ENCODE measurements at regions not wholly inside any gene's neighbourhood (a gene's known extent, or its start where the extent isn't known, plus 50 kb on each side); places are given as distances from the start of the nearest gene placed in this dataset.

GRCh38 chr21:35265170-35265877, 216.2 kb upstream of the RUNX1 start:
- Mint-ChIP-seq H3K9me3 (peaks cover 10% of the 10 kb centered on the region), H3K4me3 (no peak overlapping the region), H3K4me1 (ENCODE audit: low read depth) (no peaks in the 10 kb centered on the region), H3K27me3 (ENCODE audit: low read depth) (no peaks in the 10 kb centered on the region), H3K27ac (no peak overlapping the region), H3K36me3 (ENCODE audit: low read depth) (peaks cover 2% of the 10 kb centered on the region)
- no peak for DNase-seq (ENCODE audit: low spot score)

GRCh38 chr21:35259457-35259856, 210.4 kb upstream of the RUNX1 start:
- no peak overlapping the region for H3K27ac Mint-ChIP-seq
- H3K9me3 Mint-ChIP-seq = peaks cover 3% of the 10 kb centered on the region
- H3K4me3 Mint-ChIP-seq = no peak overlapping the region
- DNase-seq (ENCODE audit: low spot score) = no peak
- H3K27me3 Mint-ChIP-seq (ENCODE audit: low read depth) = peaks cover 2% of the 10 kb centered on the region
- H3K36me3 Mint-ChIP-seq (ENCODE audit: low read depth) = peaks cover 2% of the 10 kb centered on the region
- no peaks in the 10 kb centered on the region for H3K4me1 Mint-ChIP-seq (ENCODE audit: low read depth)

GRCh38 chr21:35258521-35258920, 209.4 kb upstream of the RUNX1 start:
- H3K27ac Mint-ChIP-seq = no peak overlapping the region
- peaks cover 3% of the 10 kb centered on the region for H3K9me3 Mint-ChIP-seq
- peaks cover 2% of the 10 kb centered on the region for H3K27me3 Mint-ChIP-seq (ENCODE audit: low read depth)
- DNase-seq (ENCODE audit: low spot score) = no peak
- H3K36me3 Mint-ChIP-seq (ENCODE audit: low read depth) = peaks cover 2% of the 10 kb centered on the region
- no peaks in the 10 kb centered on the region for H3K4me1 Mint-ChIP-seq (ENCODE audit: low read depth)
- no peak overlapping the region for H3K4me3 Mint-ChIP-seq

- H3K9me3 Mint-ChIP-seq = peaks cover 3% of the 10 kb centered on the region
- no peak for DNase-seq (ENCODE audit: low spot score)
Observed at GRCh38 chr21:35257413-35257812, 208.3 kb upstream of the RUNX1 start.

GRCh38 chr21:35256468-35256988, 207.4 kb upstream of the RUNX1 start:
- no peak overlapping the region for H3K4me3 Mint-ChIP-seq
- peaks cover 2% of the 10 kb centered on the region for H3K36me3 Mint-ChIP-seq (ENCODE audit: low read depth)
- no peak overlapping the region for H3K27ac Mint-ChIP-seq
- DNase-seq (ENCODE audit: low spot score) = no peak
- H3K9me3 Mint-ChIP-seq = peaks cover 2% of the 10 kb centered on the region
- peaks cover 2% of the 10 kb centered on the region for H3K27me3 Mint-ChIP-seq (ENCODE audit: low read depth)
- no peaks in the 10 kb centered on the region for H3K4me1 Mint-ChIP-seq (ENCODE audit: low read depth)

More at GRCh38 chr21:35257413-35257812, 208.3 kb upstream of the RUNX1 start:
- Mint-ChIP-seq H3K27me3 (ENCODE audit: low read depth) (peaks cover 2% of the 10 kb centered on the region), H3K4me3 (no peak overlapping the region), H3K4me1 (ENCODE audit: low read depth) (no peaks in the 10 kb centered on the region), H3K36me3 (ENCODE audit: low read depth) (peaks cover 2% of the 10 kb centered on the region), H3K27ac (no peak overlapping the region)

- Mint-ChIP-seq H3K27ac (no peak overlapping the region), H3K36me3 (ENCODE audit: low read depth) (peaks cover 3% of the 10 kb centered on the region), H3K27me3 (ENCODE audit: low read depth) (peaks cover 2% of the 10 kb centered on the region), H3K4me3 (no peak overlapping the region), H3K4me1 (ENCODE audit: low read depth) (no peaks in the 10 kb centered on the region), H3K9me3 (peaks cover 17% of the 10 kb centered on the region)
- DNase-seq (ENCODE audit: low spot score) = no peak
Observed at GRCh38 chr21:35254765-35255138, 205.7 kb upstream of the RUNX1 start.

- no peak overlapping the region for H3K4me3 Mint-ChIP-seq
- peaks cover 3% of the 10 kb centered on the region for H3K36me3 Mint-ChIP-seq (ENCODE audit: low read depth)
- no peak overlapping the region for H3K27ac Mint-ChIP-seq
- H3K4me1 Mint-ChIP-seq (ENCODE audit: low read depth) = no peaks in the 10 kb centered on the region
- DNase-seq (ENCODE audit: low spot score) = no peak
- peaks cover 2% of the 10 kb centered on the region for H3K27me3 Mint-ChIP-seq (ENCODE audit: low read depth)
- H3K9me3 Mint-ChIP-seq = peaks cover 17% of the 10 kb centered on the region
Observed at GRCh38 chr21:35254006-35254764, 205.1 kb upstream of the RUNX1 start.

GRCh38 chr21:35252831-35253230, 203.7 kb upstream of the RUNX1 start:
- DNase-seq (ENCODE audit: low spot score) = peak; percentile 50
- H3K36me3 Mint-ChIP-seq (ENCODE audit: low read depth) = peaks cover 8% of the 10 kb centered on the region
- H3K27ac Mint-ChIP-seq = no peak overlapping the region
- no peaks in the 10 kb centered on the region for H3K4me1 Mint-ChIP-seq (ENCODE audit: low read depth)
- H3K9me3 Mint-ChIP-seq = peaks cover 27% of the 10 kb centered on the region
- H3K4me3 Mint-ChIP-seq = no peak overlapping the region
- peaks cover 2% of the 10 kb centered on the region for H3K27me3 Mint-ChIP-seq (ENCODE audit: low read depth)

GRCh38 chr21:35249636-35250035, 200.5 kb upstream of the RUNX1 start:
- Mint-ChIP-seq H3K4me3 (no peak overlapping the region), H3K27ac (no peak overlapping the region), H3K27me3 (ENCODE audit: low read depth) (no peaks in the 10 kb centered on the region), H3K4me1 (ENCODE audit: low read depth) (no peaks in the 10 kb centered on the region), H3K36me3 (ENCODE audit: low read depth) (peaks cover 8% of the 10 kb centered on the region), H3K9me3 (peaks cover 27% of the 10 kb centered on the region)
- no peak for DNase-seq (ENCODE audit: low spot score)

GRCh38 chr21:35245879-35246278, 196.8 kb upstream of the RUNX1 start:
- H3K4me3 Mint-ChIP-seq = no peak overlapping the region
- peaks cover 8% of the 10 kb centered on the region for H3K36me3 Mint-ChIP-seq (ENCODE audit: low read depth)
- no peak for DNase-seq (ENCODE audit: low spot score)
- no peak overlapping the region for H3K27ac Mint-ChIP-seq
- H3K27me3 Mint-ChIP-seq (ENCODE audit: low read depth) = no peaks in the 10 kb centered on the region
- H3K4me1 Mint-ChIP-seq (ENCODE audit: low read depth) = no peaks in the 10 kb centered on the region
- peaks cover 19% of the 10 kb centered on the region for H3K9me3 Mint-ChIP-seq

- DNase-seq (ENCODE audit: low spot score) = no peak
- peaks cover 4% of the 10 kb centered on the region for H3K36me3 Mint-ChIP-seq (ENCODE audit: low read depth)
Observed at GRCh38 chr21:35244514-35244913, 195.4 kb upstream of the RUNX1 start.

GRCh38 chr21:35243171-35243570, 194.1 kb upstream of the RUNX1 start:
- H3K9me3 Mint-ChIP-seq = peaks cover 5% of the 10 kb centered on the region
- H3K4me1 Mint-ChIP-seq (ENCODE audit: low read depth) = peaks cover 6% of the 10 kb centered on the region
- H3K27ac Mint-ChIP-seq = no peak overlapping the region
- H3K27me3 Mint-ChIP-seq (ENCODE audit: low read depth) = no peaks in the 10 kb centered on the region
- peaks cover 2% of the 10 kb centered on the region for H3K36me3 Mint-ChIP-seq (ENCODE audit: low read depth)
- no peak overlapping the region for H3K4me3 Mint-ChIP-seq
- no peak for DNase-seq (ENCODE audit: low spot score)

More at GRCh38 chr21:35244514-35244913, 195.4 kb upstream of the RUNX1 start:
- Mint-ChIP-seq H3K4me1 (ENCODE audit: low read depth) (no peaks in the 10 kb centered on the region), H3K27me3 (ENCODE audit: low read depth) (no peaks in the 10 kb centered on the region), H3K4me3 (no peak overlapping the region), H3K9me3 (peaks cover 10% of the 10 kb centered on the region), H3K27ac (no peak overlapping the region)

GRCh38 chr21:35239811-35240219, 190.7 kb upstream of the RUNX1 start:
- H3K27ac Mint-ChIP-seq = no peak overlapping the region
- H3K4me3 Mint-ChIP-seq = no peak overlapping the region
- no peak for DNase-seq (ENCODE audit: low spot score)
- no peaks in the 10 kb centered on the region for H3K27me3 Mint-ChIP-seq (ENCODE audit: low read depth)
- H3K4me1 Mint-ChIP-seq (ENCODE audit: low read depth) = peaks cover 28% of the 10 kb centered on the region
- H3K36me3 Mint-ChIP-seq (ENCODE audit: low read depth) = peaks cover 25% of the 10 kb centered on the region
- peaks cover 33% of the 10 kb centered on the region for H3K9me3 Mint-ChIP-seq

GRCh38 chr21:35238119-35238518, 189.0 kb upstream of the RUNX1 start:
- H3K36me3 Mint-ChIP-seq (ENCODE audit: low read depth) = peaks cover 26% of the 10 kb centered on the region
- H3K27me3 Mint-ChIP-seq (ENCODE audit: low read depth) = no peaks in the 10 kb centered on the region
- H3K4me3 Mint-ChIP-seq = peak overlapping the region; percentile 2
- DNase-seq (ENCODE audit: low spot score) = no peak
- peak overlapping the region; percentile 58 for H3K27ac Mint-ChIP-seq
- H3K4me1 Mint-ChIP-seq (ENCODE audit: low read depth) = peaks cover 35% of the 10 kb centered on the region
- peaks cover 35% of the 10 kb centered on the region for H3K9me3 Mint-ChIP-seq

Measured in T-helper 2 cell treated with Interferon-gamma antibody and Interleukin-4, amounts not matched to agents 5 μg/mL and 100 μg/mL, for 36 hours (primary cell).